Urothelium cell line (cell line): ENCODE measurements at regions not wholly inside any gene's neighbourhood (a gene's known extent, or its start where the extent isn't known, plus 50 kb on each side); places are given as distances from the start of the nearest gene placed in this dataset.

Experiments used
- DNase-seq: peaks from one replicate; pipeline ENCODE4 v3.0.0; 2011; ENCODE audit warnings: low spot score, mixed read lengths
- FAIRE-seq: peaks from 2 replicates; lab custom pipeline; 2011; peaks lifted over from hg19 to GRCh38; lab: Jason Lieb, UNC

DNA sequence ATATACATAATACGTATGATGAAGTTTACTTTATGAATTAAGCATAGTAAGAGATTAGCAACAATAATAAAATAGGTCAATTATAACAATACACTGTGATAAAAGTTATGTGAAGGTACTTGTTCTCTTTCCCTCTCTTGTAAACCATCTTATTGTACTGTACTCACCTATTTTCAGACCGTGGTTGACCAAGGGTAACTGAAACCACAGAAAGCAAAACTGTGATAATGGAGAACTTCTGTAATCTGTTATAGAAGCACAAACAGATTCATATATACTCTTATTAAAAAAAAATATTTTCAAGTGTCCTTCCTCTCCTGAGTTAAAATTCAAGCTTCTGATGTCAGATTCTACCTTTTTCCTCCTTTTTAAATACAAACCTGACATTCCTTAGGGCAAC is 1247.8 kb upstream of the SORCS1 start:
- DNase-seq (no peak), FAIRE-seq (no peak)

DNA sequence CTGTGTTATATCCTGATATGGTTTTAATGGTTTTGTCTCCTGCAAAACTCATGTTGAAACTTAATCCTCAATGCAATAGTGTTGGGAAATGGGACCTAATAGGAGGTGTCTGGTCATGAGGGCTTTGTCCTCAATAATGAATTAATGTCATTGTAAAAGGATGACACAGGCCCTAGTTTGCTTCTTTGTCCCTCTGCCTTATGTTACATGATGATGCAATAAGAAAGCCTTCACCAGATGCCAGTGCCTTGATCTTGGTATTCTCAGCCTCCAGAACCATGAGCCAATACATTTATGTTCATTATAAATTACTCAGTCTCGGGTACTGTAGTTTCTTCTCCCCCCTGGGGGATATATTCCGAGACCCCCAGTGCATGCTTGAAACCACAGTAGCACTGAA is 1247.4 kb upstream of the SORCS1 start:
- no peak for DNase-seq
- FAIRE-seq = no peak

DNA sequence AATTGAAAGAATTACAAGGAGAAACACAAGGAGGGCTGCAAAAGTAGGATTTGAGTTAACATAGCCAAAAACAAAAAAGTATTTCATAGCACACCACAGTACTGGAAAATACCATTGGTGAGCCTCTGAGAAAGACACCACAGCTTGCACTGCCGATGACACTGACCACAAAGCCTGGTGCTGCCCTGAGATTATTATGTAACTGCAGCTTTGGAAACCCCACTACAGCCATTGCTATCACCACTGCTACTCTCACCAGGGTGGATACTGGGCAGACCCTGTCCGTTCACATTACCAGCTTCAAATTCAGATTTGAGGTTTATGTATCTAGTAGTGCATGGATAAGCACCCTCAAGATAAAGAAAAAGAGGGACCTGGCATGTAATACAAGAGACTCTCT is 1246.7 kb upstream of the SORCS1 start:
- FAIRE-seq (no peak), DNase-seq (no peak)

DNA sequence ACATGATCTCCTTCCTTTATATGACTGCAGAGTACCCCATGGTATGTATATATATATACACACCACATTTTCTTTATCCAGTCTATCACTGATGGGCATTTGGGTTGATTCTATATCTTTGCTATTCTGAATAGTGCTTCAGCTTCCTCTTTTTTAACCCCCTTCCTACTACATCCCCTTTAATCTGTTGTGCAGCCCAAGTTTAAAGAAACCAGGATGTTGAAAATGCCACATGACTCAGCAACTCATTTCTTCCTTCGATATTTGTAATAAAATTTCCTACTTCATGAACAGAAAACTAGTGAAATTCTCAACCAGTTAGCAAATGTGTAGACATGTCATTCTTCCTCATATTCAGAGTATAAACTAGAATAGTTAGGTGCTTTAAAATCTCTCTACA is 1245.7 kb upstream of the SORCS1 start:
- DNase-seq (no peak), FAIRE-seq (no peak)

DNA sequence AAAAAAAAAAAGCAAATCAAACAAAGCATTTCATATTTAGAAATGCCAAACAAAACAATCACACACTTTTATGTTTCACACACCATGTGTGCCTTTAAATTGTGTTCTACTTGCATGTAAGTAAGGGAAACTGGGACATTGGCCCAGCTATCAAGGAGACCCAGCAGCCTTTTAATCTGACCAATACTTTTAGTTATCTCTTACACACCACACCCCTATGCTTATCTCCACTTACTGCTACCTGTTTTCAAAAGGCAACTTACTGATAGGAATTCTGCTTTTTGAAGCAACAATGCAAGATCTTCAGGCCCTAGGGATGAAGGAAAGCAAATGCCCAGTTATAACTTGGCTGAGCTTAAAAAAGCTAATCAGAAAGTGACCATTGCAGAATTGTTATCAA is 1244.8 kb upstream of the SORCS1 start:
- DNase-seq = no peak
- FAIRE-seq = no peak

DNA sequence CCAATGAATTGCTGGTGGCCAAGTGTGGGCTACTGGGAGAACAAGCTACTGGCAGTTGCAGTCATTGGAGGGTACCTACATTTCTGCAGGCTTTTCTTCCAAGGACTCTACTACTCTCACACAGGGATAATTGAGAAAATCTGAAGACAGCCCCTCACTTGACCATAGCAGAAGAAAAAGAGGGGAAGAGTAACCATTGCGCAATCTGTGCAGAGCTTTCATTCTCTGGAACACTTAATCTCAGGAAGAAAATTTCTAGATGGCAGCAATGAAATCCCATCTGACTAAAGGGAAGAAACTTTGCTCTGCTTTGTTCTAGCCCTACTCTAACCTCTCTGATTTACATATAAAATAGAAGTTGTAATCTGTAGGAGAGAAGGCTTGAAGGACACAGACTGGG is 1239.6 kb upstream of the SORCS1 start:
- no peak for DNase-seq
- FAIRE-seq = no peak

DNA sequence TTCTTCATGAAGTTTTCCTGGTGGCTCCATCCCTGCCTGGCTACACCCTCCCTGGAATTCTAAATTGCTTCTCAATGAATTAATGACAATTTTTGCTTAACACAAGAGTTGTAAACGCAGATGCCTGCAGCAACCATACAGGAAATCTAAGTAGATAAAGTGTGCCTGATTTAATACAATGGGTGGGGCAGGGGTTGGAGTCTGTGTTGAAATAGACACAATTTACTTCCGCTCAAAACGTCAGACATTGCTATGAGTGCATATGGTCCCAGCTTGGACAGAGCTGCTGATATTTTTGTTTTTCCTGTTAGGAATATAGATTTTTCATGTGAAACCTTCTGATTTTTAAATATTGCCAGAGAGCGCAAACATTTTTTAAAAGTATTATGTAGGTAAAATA is 1235.0 kb upstream of the SORCS1 start:
- no peak for FAIRE-seq
- DNase-seq = no peak

DNA sequence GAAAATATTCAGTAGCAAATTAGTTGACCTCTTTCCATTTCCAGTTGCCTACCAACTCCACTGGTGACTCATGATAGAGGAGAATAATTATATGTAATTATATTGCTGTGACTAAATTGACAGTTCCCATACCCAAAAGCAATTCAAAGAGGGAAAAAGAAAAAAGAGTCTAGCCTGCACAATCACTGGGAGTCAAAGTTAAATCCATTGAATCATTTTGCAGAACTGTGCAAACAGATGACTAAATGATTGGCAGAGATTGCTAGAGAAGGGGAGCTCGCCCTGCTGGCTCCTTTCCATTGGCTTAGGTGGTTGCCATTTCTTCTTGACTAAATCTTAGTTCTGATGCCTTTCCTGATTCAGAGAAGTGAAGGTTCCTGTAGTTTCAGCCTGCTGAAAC is 1228.6 kb upstream of the SORCS1 start:
- no peak for FAIRE-seq
- no peak for DNase-seq

DNA sequence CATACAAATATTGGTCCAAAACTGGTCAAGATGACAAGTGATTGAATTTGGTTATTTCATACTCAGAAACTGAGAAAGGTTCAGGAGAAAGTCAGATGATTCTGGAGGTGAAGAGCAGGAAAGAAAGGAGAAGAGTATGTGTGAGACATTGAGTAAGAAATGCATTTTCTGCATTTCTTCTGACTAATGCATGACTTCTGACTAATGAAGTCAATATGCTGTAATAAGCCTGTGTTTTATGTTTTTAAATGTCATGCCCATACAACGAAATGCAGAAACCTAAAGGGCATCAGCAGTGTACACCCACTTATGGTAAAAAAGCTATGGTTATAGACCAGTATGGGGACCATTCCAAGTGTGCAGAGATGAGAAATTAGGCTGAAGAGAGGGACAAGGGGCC is 1227.8 kb upstream of the SORCS1 start:
- no peak for FAIRE-seq

DNA sequence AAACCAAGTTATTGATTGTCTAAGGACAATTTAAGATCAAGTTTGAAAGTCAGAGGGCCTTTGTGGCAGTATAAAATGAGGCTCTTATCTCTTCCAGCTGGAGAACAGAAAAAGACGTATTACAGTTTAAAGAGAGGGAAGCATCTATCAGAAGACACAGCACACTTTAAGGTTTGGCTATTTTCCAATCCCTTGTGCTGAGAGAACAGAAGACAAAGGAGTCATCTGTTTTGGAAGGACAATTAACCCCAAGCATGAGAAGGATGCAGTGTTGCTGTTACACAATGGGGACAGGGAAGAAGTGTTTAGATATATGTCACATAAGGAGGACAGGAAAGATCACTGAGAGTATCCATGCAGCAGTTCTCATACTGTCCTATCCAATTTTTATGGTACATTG is 1224.2 kb upstream of the SORCS1 start:
- peak; percentile 21 for DNase-seq
- peak; percentile 37 for FAIRE-seq

More for the DNA sequence above, 1227.8 kb upstream of the SORCS1 start:
- DNase-seq = no peak

DNA sequence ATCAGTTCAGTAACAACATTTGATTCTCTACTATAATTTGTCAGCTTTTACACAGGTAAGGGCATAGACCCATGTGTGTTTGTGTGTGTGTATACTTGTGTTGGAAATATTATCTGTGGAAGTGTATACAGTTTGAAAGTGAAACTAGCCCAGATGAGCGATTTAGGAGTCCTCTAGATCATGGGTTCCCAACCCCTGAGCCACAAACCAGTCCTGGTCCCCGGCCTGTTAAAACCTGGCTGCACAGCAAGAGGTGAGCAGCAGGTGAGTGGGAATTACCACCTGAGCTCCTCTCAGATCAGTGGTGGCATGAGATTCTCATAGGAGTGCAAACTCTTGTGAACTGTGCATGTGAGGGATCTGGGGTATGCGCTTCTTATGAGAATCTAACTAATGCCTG is 1221.5 kb upstream of the SORCS1 start:
- no peak for DNase-seq

DNA sequence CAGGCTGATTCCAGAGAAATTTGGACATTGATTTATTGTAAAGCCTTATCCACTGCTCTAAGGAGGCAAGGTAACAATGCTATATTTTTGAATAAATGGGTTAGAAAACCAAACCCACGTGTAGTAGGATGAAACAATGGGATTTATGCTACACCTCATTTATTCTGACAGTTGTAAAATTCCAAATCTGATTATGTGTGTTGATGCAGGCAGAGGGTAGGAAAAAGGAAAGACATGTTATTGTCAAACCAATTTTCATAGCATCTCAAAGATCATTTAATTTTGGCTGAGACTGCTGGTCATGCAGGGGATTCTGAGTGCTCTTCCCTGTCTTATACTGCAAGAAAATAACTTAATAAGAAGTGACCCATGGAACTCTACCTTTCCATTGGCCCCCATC is 1219.9 kb upstream of the SORCS1 start:
- no peak for FAIRE-seq
- no peak for DNase-seq

More for the DNA sequence above, 1221.5 kb upstream of the SORCS1 start:
- FAIRE-seq = no peak

DNA sequence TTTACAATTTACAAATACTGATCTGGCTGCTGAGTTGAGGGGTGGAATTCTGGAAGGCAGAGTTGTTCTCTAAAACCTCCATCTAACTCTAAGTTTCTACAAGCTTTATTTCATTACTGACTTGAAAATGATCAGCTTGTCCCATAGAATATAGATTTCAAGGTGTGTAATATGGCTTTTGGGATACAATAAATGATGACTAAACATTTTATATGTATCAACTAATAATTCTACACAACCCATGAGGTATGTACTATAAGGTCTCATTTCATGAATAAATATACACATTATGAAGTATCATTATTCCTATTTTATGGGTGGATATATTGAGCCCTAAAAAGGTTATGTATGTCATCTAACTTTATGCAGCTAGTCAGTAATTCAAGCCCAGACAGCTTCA is 1214.3 kb upstream of the SORCS1 start:
- DNase-seq (no peak), FAIRE-seq (no peak)

DNA sequence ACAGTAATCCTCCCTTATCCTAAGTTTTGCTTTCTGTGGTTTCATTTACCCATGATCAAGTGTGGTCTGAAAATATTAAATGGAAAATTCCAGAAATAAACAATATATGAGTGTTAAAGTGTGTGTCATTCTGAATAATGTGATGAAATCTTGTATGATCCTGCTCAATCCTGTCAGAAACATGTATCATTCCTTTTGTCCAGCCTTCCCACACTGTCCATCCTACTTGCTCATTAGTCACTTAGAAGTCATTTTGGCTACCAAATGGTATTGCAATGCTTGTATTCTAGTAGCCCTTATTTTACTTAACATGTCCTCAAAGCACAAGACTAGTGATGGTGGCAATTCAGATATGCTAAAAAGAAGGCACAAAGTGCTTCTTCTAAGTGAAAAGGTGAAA is 1211.2 kb upstream of the SORCS1 start:
- FAIRE-seq (no peak), DNase-seq (no peak)

DNA sequence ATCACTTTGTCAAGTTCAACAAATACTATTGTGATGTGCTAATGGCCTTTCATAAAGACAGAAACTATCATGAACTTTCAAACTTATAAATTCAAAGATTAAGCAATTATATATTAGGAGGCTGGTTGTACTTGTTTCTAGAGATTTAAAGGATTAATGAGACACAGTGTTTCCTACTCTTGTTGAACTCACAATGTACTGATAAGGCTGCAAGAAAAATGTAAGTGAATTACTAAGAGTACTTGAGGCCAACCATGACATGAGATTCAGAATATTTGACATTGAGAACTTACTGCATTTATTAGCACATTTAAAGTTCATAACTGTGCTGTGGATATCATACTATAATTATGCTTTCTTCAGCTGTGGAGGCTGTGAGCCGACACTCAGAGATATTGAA is 1210.5 kb upstream of the SORCS1 start:
- FAIRE-seq (no peak), DNase-seq (no peak)

DNA sequence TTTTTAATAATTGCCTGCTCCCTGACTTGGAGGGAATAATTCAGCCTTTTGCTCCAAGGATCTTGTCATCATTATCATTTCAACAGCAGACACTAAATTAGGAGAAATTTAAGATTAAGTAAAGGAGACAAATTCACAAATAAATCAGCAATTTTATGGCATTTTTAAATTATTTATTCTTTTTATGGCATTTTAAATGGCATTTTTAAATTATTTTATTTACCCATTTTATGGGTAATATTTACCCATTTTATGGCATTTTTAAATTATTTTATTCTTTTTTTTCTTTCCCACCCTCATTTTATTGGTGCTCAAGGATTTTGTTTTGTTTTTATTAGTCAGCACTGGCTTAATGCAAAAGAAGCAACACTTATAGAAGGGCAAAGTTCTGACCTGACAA is 1201.0 kb upstream of the SORCS1 start:
- DNase-seq (no peak), FAIRE-seq (no peak)

DNA sequence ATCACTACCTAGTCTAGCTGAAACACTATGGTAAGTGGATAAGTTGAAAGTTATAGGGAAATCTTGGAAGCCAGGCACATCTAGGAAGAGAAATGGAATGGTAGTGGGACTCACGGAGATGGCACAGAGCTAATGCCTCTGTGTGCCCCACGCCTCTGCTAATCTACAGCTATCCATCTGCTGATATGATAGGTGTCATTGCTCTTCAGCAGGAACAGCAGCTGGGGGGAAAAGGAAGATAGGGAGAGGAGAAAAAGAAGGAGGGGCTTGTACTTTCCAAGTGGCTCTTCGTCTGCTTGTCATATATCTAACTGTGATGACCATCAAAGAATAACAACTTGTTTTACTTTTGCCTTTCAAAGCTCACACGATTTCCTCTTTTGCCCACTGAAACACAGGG is 1199.1 kb upstream of the SORCS1 start:
- FAIRE-seq = no peak
- DNase-seq = no peak

DNA sequence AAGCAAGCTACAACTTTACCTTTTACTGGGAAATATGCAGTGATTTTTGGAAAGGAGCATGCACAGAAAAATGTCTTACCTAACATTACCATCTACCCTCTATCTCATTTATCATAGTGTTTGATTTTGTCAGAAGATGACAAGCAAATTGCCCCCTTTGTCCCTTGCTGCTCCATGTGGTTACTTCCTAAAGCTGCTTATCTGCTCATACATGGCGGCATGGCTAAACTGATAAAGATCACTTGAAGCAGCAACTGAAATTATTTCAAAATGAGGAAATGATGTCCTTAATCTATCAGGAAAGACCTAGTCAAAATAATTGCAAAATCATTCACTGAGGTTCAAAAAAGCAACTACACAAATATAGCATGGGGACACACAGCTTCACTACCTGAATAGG is 1198.5 kb upstream of the SORCS1 start:
- FAIRE-seq = no peak
- no peak for DNase-seq

DNA sequence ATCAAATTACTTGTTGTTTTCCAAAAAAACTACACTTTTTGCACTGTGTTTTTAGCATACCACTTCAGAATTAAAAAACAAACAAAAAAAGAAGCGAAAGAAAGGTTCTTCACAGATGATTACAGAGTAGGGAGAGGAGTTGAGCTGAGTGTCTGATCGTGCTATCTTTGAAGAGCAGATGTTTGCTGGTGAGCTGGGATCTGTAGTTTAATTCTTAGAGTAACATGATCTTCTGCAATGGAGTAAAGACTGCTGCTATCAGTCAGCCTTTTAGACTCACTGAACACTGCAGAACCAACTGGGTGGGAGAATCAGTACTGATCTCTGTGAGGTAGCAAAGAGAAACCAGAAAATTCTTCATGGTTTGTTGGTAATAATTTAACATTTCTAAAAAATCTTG is 1197.8 kb upstream of the SORCS1 start:
- DNase-seq (no peak), FAIRE-seq (no peak)

DNA sequence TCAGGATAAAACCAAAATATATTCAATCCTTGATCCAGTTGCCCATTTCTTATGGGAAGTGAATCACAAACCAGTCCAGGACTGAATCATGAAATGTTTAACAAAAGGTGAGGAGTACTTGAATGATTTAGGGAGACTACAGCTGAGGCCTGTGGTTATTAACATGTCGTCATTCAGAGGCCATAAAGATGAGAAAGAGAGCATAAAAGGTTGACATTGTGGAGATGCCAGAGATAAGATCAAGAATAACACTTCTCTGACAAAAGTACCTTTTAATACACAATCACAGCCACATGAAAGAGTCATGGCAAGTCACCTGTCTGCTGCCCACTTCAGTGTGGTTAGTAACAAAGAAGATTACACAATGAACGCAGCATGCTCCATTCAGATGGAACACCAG is 1195.7 kb upstream of the SORCS1 start:
- DNase-seq = peak; percentile 50
- no peak for FAIRE-seq

DNA sequence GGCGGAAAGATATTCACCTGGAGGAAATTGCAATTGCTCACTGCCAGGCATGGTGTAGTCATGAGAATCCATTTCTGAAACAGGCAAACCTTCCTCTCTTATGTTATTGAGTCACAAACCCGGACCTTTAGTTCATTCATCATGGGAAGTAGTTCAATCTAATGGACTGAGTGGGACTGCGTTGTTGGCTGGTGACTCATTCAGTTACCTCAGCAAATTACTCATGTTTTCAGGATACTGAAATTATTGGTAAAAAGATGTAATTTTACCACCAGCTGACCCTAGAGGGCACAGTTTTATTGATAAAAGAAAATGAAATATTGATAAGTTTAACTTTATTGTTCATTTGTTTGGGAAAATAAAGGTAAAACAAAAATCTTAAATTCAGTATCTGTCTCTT is 1194.4 kb upstream of the SORCS1 start:
- DNase-seq (peak; percentile 79), FAIRE-seq (no peak)

DNA sequence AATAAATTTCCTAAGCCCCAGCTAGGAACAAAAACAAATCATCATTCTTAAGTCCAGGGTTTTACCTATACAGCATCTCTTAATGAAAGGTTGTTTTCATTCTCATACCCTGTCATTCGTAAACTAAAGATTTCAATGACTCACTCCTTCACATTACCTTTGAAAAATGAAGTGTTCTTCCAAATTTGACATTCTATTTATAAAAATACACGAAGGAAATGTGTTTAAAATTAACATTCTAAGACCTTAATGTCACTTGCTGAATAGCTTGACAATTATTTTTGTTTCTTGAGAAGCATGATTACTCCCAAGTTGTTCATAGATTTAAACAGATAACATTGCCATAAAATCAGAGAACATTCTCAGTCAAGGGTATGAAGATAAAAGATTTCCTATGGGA is 1188.3 kb upstream of the SORCS1 start:
- DNase-seq (no peak), FAIRE-seq (no peak)

DNA sequence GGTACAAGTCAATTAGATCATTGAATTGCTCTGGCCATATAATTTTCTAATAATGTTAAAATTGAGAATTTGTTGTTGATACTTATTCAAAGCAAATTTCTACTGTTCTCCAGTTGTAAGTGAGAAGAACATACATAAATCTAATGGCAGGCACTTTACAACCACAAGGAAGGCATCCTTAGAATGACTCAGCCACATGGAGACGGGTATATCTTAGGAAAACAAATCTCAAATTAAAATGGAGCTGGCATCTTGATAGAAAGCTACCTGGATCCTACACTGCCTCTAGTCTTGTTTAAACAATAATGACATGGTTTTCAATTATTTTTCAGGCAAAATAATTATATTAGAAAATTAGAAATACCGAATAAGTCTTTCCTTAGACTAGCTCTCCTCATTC is 1183.7 kb upstream of the SORCS1 start:
- DNase-seq = no peak
- no peak for FAIRE-seq

DNA sequence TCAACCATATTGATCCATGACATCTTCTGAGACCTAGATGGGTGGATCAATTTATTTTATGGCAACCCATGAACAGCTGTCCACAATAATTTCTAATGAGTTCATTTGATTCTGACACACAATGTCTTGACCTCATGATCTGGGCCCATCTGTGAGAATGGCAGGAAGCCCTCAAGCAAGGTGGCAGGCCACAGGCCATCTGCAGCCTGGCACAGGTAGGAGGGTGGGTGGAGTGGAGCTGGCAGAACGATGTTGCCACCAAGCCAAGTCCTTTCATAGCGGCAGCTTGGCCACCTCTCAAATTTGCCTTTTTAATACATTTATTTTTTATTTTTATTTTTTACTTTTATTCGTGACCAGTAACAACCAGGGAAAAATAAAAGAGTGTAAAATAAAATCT is 1181.6 kb upstream of the SORCS1 start:
- DNase-seq (no peak), FAIRE-seq (no peak)
